NCI-H524 treated with DMSO at 0.1 percent for 48 hours (cell line): ENCODE measurements at regions not wholly inside any gene's neighbourhood (a gene's known extent, or its start where the extent isn't known, plus 50 kb on each side); places are given as distances from the start of the nearest gene placed in this dataset.
A peak's percentile ranks its signal among the peaks of the same experiment; 100 is the strongest.
"Not testable (repeated sequence)": the region's sequence is repeated elsewhere in the genome, so short reads cannot be mapped to it uniquely, and the experiment has no call there.

ENCODE experiments used
- DNase-seq: peaks from one replicate; lab custom pipeline; 2025; lab: John Stamatoyannopoulos, UW

DNA sequence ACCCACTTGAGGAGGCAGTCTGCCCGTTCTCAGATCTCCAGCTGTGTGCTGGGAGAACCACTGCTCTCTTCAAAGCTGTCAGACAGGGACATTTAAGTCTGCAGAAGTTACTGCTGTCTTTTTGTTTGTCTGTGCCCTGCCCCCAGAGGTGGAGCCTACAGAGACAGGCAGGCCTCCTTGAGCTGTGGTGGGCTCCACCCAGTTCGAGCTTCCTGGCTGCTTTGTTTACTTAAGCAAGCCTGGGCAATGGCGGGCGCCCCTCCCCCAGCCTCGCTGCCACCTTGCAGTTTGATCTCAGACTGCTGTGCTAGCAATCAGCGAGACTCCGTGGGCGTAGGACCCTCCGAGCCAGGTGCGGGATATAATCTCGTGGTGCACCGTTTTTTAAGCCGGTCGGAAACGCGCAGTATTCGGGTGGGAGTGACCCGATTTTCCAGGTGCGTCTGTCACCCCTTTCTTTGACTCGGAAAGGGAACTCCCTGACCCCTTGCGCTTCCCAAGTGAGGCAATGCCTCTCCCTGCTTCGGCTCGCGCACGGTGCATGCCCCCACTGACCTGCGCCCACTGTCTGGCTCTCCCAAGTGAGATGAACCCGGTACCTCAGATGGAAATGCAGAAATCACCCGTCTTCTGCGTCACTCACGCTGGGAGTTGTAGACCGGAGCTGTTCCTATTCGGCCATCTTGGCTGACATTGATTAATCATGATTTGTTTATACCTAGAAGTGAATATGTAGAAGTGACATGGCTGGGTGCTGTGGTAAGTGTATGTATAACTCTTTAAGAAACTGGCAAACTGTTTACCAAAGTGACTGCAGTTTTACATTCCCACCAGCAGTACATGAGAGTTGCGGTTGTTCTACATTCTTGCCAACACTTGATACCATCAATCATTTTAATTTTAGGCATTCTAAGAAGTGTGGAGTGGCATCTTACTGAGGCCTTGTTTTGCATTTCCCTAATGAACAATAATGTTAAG lies 465.9 kb upstream of the MAP3K7 start:
- DNase-seq: not testable (repeated sequence)

DNA sequence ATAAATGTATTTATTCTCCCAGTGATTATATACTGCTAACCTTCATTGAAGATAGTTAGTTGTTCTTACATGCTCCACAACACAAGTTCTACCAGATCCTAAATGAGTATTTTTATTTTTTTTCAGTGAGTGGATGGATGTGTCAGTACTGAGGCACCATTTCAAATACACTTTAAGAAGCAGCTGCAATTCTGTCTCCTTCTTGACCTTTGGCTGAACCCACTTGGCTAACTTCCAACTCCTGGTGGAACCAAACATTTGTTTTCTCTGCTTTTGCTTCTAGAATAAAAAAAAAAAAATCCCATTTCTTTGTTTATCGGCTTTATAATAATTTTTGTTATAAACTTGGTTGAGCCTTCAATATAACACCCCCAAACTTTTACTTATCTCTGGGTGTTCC lies 458.3 kb upstream of the MAP3K7 start:
- no peak for DNase-seq

DNA sequence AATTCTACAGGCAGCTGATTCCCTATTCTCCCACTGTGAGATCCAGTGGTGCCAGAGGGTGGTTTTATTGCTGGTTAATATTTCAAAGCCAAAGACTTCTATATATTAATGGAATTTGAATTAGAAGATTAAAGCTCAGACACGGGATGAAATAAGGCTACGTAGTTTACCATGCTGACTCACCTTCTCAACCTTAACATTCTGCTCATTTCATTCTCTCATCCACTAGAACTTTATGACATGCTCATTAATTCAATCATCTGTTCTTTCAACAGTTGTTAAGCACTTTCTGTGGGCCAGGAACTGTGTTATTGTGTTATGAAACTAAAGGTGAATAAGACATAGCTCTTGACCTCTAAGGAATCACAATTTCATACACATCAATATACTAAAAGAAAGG lies 456.9 kb upstream of the MAP3K7 start:
- no peak for DNase-seq

DNA sequence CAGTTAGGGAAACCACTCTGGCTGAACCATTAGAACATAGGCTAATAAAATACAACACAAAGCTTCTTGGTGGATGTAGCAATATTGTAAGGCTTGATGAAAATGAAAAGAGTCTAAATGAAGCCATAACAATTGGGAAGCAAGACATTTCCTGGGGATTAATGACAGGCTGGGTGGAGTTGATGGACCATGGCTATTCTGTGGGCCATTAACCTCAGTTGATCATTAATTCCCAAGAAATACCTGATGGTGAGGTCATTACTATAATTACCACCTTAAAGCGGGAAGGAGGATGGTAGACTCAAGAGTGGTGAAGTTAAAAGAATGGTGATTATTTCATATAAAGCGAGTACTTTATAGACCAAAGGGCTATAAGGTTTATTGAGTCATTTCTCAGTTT lies 455.8 kb upstream of the MAP3K7 start:
- no peak for DNase-seq

DNA sequence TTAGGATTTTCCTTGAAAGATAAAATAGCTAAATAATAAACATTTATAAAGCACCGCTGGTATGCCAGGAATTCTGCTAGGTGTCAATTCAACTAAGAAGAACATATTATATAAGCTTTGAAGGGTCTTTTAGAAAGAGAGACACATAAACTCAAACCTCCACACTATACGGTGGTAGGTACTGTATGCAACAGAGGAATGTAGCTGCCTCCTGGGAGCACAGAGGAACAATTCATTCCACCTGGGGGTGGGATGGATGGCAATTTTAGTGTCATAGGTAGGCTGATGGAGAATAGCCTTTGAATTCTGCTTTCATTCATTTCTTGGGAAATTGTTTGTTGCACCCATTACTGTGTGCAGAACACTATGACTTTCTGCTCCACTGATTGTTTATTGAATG lies 447.1 kb upstream of the MAP3K7 start:
- DNase-seq: no peak

DNA sequence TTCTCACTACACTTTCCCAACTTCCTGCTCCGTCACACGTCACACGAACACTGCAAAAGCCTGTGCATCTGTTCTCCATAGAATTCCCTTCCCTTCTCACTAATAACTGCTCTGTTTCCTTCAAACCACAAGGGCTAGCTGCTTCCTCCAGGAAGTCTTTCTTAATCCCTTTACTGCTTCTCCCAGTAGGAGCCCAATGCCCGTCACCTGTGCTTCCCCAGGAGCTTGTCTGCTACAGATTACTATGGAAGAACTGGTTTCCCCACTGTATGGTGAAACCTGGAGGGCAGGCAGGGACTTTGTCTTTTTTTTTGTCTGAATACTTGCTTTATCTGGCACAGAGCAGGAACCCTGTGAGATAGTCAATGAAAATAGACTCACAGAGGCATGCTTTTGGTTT lies 444.7 kb upstream of the MAP3K7 start:
- DNase-seq: no peak

DNA sequence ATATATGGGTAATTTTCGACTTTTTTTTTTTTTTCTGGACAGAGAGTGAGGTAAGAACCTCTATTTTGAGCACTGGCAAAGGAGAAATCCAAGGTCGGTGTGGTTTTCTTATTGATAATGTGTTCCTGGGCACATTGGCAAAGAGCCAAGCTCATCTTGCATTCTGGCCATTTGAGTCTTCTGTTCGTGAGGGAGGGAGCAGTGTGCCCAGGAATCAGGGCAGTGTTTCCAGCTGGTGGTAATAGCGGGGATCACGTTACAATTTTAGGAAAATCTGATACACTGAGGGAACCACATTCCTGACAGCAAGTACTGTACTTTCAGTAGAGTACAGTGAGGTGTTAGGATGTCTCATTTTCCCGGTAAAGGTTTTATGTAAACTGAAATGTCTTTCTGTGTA lies 442.3 kb upstream of the MAP3K7 start:
- DNase-seq: peak; percentile 31

DNA sequence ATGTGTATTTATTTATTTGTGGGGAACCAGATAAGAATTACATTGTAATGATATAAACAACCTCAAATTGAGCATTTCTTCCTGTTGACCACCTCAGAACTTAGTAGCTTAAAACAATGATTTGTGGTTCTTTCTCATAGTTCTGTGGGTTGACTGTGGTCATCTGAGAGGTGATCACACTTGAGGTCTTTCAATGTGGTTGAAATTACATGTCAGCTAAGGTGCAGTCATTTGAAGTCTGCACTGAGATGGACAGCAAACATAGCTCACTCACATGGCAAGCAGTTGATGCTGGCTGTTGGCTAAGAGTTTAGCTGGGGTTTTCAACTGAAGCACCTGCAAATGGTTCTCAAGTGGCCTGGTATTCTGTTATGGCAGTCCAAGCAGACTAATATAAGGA lies 436.7 kb upstream of the MAP3K7 start:
- no peak for DNase-seq

DNA sequence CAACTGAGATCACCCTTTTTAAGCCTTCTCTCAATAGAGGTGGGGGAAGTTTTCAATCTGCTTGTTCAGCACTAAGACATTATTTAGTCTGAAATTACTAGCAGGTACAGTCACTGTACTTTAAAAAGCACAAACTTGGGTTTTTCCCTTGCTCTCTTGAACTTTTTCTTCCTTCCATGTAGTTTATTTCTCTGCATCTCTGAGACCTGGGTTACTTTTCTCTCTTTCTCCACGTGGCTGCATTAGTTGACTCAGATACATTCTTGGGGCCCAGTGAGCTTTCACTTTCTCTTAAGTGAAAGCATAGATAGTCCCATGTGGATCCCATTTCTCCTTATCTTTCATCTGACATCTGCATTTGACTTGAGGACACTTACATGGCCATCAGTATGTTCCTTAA lies 433.9 kb upstream of the MAP3K7 start:
- no peak for DNase-seq

DNA sequence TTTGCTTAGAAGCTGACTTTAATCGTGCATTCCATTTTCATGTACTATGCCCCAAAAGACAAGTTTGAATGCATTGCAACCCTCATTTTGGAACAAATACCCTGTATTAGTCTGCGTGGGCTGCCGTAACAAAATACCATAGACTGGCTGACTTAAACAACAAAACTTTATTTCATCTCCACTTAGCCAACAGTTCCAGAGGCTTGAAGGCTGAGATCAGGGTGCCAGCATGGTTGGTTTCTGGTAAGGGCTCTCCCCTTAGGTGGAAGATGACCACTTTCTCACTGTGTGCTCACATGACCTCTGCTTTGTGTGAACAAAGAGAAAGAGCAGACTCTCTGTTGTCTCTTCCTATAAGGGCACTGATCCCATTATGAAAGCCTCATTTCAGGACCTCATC lies 431.7 kb upstream of the MAP3K7 start:
- no peak for DNase-seq

DNA sequence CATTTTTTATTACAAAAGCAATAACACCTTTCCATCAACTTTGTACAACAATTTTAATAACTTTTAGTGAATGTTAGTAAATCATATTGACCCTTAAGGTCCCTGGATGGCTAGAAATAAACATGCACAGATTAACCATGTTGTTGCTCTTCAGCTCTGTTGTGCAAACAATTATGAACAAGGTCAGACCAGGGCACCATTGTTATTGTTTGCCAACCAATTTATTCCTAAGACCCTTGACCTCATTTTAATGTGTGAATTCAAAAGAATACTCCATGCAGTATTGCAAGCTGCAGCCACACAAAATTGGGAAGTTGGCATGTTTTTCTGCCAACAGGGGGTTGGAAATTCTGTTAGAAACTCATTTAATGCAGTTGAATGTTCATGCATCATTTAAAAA lies 426.6 kb upstream of the MAP3K7 start:
- DNase-seq: no peak

DNA sequence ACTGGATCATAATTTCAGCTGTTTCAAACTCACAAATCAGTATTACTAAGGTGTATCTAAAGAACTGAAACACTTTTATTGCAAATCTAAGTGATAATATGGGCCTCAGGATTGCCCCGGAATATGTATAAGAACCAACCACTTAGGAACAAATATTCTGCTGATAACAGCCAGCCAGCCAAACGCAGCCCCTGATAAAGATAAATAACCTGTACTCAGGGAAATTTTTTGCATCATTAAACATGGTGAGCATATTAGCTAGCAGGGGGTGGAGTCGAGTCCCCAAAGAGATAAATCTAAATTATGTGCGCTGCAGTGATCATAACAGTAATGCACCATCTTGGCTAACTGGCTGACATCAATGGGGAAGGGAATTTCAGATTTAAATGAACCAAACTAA lies 410.2 kb upstream of the MAP3K7 start:
- no peak for DNase-seq

DNA sequence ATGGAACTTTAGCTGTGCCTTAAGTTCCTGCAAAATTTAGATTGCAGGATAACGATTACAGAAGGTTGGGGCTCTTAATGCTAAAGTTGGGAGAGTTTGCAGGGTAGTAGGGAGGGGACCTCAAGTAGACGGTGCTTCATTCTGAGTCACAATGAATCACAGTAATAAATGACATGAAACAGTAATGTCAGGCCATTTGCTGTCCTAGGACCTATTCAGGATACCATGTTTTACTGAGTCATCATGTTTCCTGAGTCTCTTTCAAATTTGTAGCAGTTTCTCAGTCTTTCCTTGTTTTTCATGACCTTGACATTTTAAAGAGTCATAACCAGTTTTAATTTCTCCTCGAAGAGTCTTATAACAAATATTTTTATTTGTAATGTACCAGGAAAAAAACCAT lies 406.9 kb upstream of the MAP3K7 start:
- DNase-seq: no peak

DNA sequence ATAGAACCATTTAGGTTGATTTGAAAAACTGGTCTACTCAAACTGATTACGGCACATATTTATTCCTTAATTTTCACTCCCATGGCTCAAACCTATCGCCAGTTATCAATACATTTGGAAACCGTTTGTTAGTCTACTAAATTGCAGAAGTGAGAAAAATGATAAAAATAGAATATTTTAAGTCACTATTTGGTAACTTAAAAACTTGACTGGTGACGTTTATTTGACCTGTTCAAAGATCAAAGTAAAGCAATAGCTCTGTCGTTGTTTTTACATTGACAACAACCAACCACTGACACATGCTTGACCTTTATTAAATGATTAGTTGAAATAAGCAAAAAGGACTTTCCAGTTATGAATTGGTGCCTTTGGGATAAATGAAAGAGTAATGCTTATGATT lies 402.9 kb upstream of the MAP3K7 start:
- no peak for DNase-seq

DNA sequence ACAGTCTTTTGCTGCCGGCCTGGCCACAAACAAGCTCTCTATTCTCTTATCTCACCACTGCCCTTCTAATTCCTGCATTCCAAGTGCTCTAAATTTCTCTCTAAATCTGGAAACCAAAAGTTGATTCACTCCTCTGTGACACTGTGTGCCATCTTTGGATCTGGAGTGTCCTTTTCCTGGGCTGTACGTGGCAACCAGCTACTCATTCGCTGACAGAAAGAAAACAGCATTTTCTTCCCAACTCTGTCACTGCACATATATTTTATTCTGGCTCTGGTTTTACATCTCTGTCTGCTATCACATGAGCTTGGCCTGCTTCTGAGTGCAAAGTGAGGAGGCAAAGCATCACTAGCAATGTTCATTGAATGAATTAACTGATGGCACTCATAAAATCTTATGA lies 397.2 kb upstream of the MAP3K7 start:
- DNase-seq: no peak

DNA sequence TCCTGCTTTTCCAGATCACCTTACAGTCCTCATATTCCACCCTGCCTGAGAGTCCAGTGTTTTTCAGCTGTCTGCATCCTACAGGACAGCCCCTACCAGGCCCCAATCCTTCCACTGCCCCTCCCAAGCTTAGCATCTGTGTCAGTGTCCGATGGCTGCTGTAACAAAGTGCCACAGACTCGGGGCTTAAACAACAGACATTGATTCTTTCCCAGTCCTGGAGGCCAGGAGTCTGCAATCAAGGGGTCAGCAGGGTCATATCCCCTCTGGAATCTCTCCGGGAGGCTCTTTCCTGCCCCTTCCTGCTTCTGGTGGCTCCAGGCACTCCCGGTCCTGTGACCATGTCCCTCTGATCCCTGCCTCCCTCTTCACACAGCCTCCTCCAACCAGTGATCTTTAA lies 396.6 kb upstream of the MAP3K7 start:
- no peak for DNase-seq

DNA sequence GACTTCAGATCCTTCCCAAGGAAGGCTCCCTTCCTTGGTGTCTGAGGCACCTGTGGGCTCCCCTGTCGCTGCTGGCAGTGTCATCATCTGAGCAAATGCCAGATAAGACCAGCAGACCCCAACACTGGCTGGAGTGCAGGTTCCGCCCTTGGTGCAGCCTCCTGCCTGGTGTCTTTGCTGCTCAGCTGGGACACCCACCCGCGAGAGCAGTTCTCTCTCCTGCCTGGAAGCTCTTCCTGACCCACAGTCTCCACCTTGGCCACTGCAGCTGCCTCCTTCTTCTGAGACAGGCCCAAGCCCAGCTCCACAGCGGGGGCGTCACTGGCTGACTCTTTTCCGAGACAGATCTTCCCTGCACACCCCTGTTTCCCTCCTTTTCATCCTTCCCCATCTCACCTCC lies 395.7 kb upstream of the MAP3K7 start:
- no peak for DNase-seq

DNA sequence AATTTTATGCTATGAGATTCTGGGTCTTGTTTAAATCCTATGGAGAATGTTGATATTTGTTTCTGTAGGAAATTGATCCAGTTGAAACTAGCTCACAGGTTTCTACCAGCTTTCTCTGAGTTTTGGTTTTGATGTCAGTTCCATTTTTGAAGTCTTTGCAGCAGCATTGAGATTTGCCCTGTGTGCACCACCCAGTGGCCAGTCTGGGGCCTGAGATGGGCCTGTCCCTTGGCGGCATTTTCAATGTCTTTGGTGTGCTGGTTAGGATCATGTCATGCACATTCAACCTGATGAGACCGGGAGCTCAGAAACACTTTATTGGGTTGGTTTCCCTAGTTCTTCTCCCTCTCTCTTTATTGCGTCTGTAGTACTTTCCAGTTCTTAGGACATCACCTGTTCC lies 395.2 kb upstream of the MAP3K7 start:
- no peak for DNase-seq

DNA sequence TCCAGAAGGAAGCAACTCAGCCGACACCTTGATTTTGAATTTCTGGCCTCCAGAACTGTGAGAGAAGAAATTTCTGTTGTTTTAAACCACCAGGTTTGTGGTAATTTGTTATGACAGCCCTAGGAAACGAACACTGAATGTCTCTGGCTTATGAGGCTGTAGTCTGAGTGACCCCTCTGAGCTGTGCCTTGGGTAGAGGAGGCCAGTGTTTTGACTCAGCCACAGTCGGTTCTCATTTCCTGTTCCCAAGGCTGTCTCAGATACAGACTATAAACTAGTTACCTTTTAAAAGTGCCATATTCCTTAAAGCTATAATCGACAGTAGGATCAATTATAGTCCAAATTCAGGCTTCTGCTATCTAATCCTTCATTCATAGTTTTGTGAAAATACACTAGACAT lies 391.2 kb upstream of the MAP3K7 start:
- no peak for DNase-seq

DNA sequence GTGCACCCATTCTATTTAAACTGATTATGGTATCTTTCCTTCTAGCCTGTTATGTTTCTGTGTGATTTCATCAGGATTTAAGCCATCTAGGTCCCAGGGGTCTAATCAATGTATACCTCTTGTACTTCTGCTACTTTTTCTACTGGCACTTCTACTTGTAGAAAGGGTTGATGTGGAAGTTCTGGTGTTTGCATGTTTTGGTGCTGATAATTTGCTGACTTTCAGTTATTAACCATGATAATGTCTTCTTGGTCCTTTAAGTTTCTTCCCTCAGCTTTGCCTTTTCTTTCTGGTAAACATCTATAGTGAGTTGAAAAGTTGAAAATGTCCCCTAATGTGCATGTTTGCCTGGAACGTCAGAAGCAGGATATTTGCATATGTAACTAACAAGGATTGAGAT lies 390.6 kb upstream of the MAP3K7 start:
- DNase-seq: no peak

DNA sequence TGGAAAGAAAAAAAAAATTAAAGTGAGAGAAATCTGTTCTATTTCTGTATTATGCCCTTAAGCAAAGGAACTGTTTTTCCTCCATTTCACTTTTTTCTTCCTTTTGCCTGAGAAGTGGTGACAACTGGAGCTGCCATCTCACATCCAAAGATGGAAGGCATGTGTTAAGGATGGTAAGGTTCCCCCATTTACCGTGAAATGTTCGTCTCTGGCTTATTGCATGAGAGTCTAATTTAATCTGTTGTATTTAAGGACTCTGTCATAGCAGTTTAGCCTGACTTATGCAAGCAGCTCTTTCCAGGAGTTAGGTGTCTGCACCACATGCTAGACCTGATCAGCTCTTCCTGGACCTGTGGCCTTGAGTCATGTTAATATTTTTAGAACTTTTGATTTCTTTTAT lies 389.5 kb upstream of the MAP3K7 start:
- DNase-seq: no peak

DNA sequence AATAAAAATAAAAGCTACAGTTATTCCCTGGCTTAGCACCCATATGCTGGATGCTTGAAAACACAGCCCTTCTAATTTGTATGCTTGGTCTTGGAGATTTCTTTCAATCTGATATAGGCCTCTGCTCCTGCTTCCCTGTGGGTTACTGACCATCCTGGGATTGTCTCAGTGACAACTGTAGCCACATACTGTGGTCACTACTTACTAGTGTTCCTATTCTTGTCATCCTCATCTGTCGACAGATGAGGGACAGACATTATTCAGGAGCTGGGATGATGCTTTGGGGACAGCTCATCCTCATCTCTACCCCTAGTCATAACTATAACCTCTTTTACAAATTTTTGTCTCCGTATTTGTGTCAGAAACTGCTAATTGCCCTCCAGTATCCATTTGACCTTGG lies 388.9 kb upstream of the MAP3K7 start:
- no peak for DNase-seq

DNA sequence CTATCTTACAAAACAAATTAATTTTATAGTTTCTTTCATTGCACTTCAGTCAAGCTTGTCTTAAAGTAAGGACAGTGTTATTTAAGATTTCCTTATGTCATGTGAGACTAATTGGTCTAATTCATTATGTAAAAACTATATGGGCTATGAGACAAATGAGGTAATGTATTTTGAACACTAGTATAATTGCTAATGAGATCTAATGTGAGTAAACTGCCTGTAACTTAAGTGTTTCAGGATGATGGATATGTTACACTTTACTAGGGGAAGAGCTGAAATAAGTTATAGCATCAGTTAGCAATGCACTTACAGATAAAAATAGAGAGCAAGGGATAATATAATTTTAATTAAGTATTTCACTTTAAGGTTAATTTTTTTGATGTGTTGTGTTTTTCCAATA lies 386.3 kb upstream of the MAP3K7 start:
- DNase-seq: no peak

DNA sequence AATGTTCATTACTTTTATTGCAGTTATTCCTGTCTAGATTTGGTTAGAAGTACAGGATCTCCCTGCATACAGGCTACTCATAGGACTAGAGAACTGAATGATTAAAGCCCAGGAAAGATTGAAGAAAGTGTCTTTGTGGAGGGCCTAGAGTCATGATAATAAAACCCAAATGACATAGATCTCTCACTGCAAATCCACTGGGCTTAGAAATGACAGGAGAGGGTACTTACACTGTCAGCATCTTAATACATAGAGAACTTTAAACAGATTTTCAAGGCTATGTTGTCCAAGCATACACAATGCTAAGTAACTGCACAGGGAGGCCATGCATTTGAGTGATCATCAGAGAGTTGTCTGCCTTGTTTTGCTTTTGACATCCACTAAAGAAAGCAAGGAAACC lies 383.8 kb upstream of the MAP3K7 start:
- DNase-seq: no peak
